Inflammatory macrophage treated with lipopolysaccharide for 1 hour (primary cell): ENCODE measurements at regions not wholly inside any gene's neighbourhood (a gene's known extent, or its start where the extent isn't known, plus 50 kb on each side); places are given as distances from the start of the nearest gene placed in this dataset.
"Not testable (repeated sequence)": the region's sequence is repeated elsewhere in the genome, so short reads cannot be mapped to it uniquely, and the experiment has no call there.

Experiments used
- DNase-seq, 2 donors: peaks; one replicate each; pipeline ENCODE4 v3.0.0-alpha.2; 2020 to 2022

GRCh38 chr14:106670011-106670410 lies 1143.6 kb downstream of the TMEM121 start:
- no peak for DNase-seq

GRCh38 chr14:106674093-106674492 lies 1147.7 kb downstream of the TMEM121 start:
- DNase-seq: not testable (repeated sequence)

- not testable (repeated sequence) for DNase-seq
Observed at GRCh38 chr14:106674509-106675125, 1148.2 kb downstream of the TMEM121 start.

GRCh38 chr14:106675716-106676115 lies 1149.3 kb downstream of the TMEM121 start:
- not testable (repeated sequence) for DNase-seq

GRCh38 chr14:106679776-106680175 lies 1153.4 kb downstream of the TMEM121 start:
- no peak for DNase-seq

- no peak for DNase-seq
Observed at GRCh38 chr14:106681161-106681560, 1154.8 kb downstream of the TMEM121 start.

- no peak for DNase-seq
Observed at GRCh38 chr14:106681568-106681967, 1155.2 kb downstream of the TMEM121 start.

GRCh38 chr14:106683631-106684030 lies 1157.2 kb downstream of the TMEM121 start:
- DNase-seq: no peak

- DNase-seq: no peak
Observed at GRCh38 chr14:106686533-106686932, 1160.2 kb downstream of the TMEM121 start.

GRCh38 chr14:106690333-106690891 lies 1164.0 kb downstream of the TMEM121 start:
- DNase-seq: no peak

- peak; percentile 42 to 81 for DNase-seq
Observed at GRCh38 chr14:106691601-106692291, 1165.4 kb downstream of the TMEM121 start.

GRCh38 chr14:106694638-106695393 lies 1168.4 kb downstream of the TMEM121 start:
- DNase-seq: peak; percentile 20 to 62

GRCh38 chr14:106698620-106699267 lies 1172.4 kb downstream of the TMEM121 start:
- not testable (repeated sequence) for DNase-seq

- not testable (repeated sequence) for DNase-seq
Observed at GRCh38 chr14:106703651-106704050, 1177.3 kb downstream of the TMEM121 start.

GRCh38 chr14:106706488-106706887 lies 1180.1 kb downstream of the TMEM121 start:
- DNase-seq: not testable (repeated sequence)

GRCh38 chr14:106710187-106710586 lies 1183.8 kb downstream of the TMEM121 start:
- DNase-seq: not testable (repeated sequence)

GRCh38 chr14:106712513-106712912 lies 1186.1 kb downstream of the TMEM121 start:
- not testable (repeated sequence) for DNase-seq

- DNase-seq: not testable (repeated sequence)
Observed at GRCh38 chr14:106714446-106715428, 1188.4 kb downstream of the TMEM121 start.

GRCh38 chr14:106717544-106717943 lies 1191.2 kb downstream of the TMEM121 start:
- DNase-seq: not testable (repeated sequence)

GRCh38 chr14:106719880-106720279 lies 1193.5 kb downstream of the TMEM121 start:
- not testable (repeated sequence) for DNase-seq

GRCh38 chr14:106721926-106722325 lies 1195.5 kb downstream of the TMEM121 start:
- DNase-seq: not testable (repeated sequence)
